K562 (cell line): ENCODE measurements at regions not wholly inside any gene's neighbourhood (a gene's known extent, or its start where the extent isn't known, plus 50 kb on each side); places are given as distances from the start of the nearest gene placed in this dataset.

Source experiments
- ATAC-seq: fragments of 200-7000 bp; cut with Tn5 transposase; 3 replicates; pipeline ENCODE4 v1.9.1; 2020; ENCODE audit warnings: moderate library complexity
- BruUV-seq: library from RNA; stranded (reverse); fragments of 400-500 nt; replicated peaks from 2 replicates; lab custom pipeline; 2021; lab: Mats Ljungman, UMichigan
- CTCF ChIA-PET: fragments of 300-600 bp; formaldehyde crosslinking; extraction: SDS; loops from one replicate; lab custom pipeline; 2021; ENCODE audit warnings: low intra/inter-chr PET ratio; lab: Yijun Ruan, JAX
- POLR2A ChIA-PET: fragments of 300-600, 350-650 bp; sonication (Branson Sonifier 250); formaldehyde crosslinking; extraction: SDS; loops from one replicate; lab custom pipeline; 2021; ENCODE audit warnings: antibody characterized with exemption, inconsistent platforms; lab: Yijun Ruan, JAX
- DNase-seq, 4 experiments: peaks; one replicate each; pipeline versions ENCODE4 v3.0.0 to v3.0.0-alpha.2; 2011 to 2018; ENCODE audit warnings: low spot score in 3 of 4, mixed read lengths in 3 of 4; ENCODE audit errors: extremely low read depth in 1 of 4
- FAIRE-seq: peaks from 2 replicates; lab custom pipeline; 2011; peaks lifted over from hg19 to GRCh38; lab: Jason Lieb, UNC
- H2AFZ ChIP-seq: 2 replicates; pipeline ENCODE4 v1.6.0; 2011; ENCODE audit warnings: low read depth, low read length, control low read depth, inconsistent platforms
- H3K27ac ChIP-seq: fragments of 200-600 bp; 3 replicates; pipeline ENCODE4 v1.8.0; 2011; ENCODE audit warnings: low read depth, mild to moderate bottlenecking, control low read depth, inconsistent platforms, low read length, moderate library complexity, mixed read lengths; ENCODE audit errors: extremely low read depth
- H3K27me3 ChIP-seq, 2 experiments: fragments of 300-600 bp in 1 of 2; 2 replicates in 1 of 2; 3 replicates in 1 of 2; pipeline versions ENCODE4 v1.6.0 to v1.8.0; 2011; ENCODE audit warnings: inconsistent platforms in 2 of 2, low read length in 2 of 2, mild to moderate bottlenecking in 1 of 2, mixed read lengths in 1 of 2, moderate library complexity in 1 of 2; ENCODE audit not compliant: control insufficient read depth in 2 of 2, insufficient read depth in 2 of 2
- H3K36me3 ChIP-seq: fragments of 300-600 bp; 3 replicates; pipeline ENCODE4 v1.8.0; 2011; ENCODE audit warnings: mild to moderate bottlenecking, low read length, inconsistent platforms; ENCODE audit not compliant: control insufficient read depth, insufficient read depth
- H3K4me1 ChIP-seq, 2 experiments: fragments of 200-600 bp in 1 of 2; replicated peaks in 1 of 2; 2 replicates in 1 of 2; 3 replicates in 1 of 2; pipeline versions ENCODE4 v1.5.1 to v1.8.0; 2011; ENCODE audit warnings: inconsistent platforms in 2 of 2, low read length in 2 of 2, mild to moderate bottlenecking in 1 of 2, mixed read lengths in 1 of 2, moderate library complexity in 1 of 2; ENCODE audit not compliant: control insufficient read depth in 2 of 2, insufficient read depth in 2 of 2
- H3K4me2 ChIP-seq: 2 replicates; pipeline ENCODE4 v1.6.1; 2011; ENCODE audit warnings: low read length, control low read depth, inconsistent platforms, mixed read lengths; ENCODE audit not compliant: insufficient read depth
- H3K4me3 ChIP-seq: fragments of 200-600 bp; sonication (generic), shearing (Covaris generic); 2 replicates; pipeline ENCODE4 v1.5.1; 2016; ENCODE audit warnings: control low read depth, inconsistent platforms
- H3K79me2 ChIP-seq: fragments of 200-600 bp; 3 replicates; pipeline ENCODE4 v1.8.0; 2011; ENCODE audit warnings: low read length, inconsistent platforms; ENCODE audit not compliant: control insufficient read depth, insufficient read depth
- H3K9ac ChIP-seq, 2 experiments: 2 replicates each; pipeline versions ENCODE4 v1.6.0 to v1.6.1; 2011; ENCODE audit warnings: low read depth in 2 of 2, low read length in 2 of 2, control low read depth in 1 of 2, inconsistent platforms in 1 of 2, mild to moderate bottlenecking in 1 of 2, mixed read lengths in 1 of 2; ENCODE audit not compliant: insufficient read depth in 1 of 2
- H3K9me1 ChIP-seq: one replicate; pipeline ENCODE4 v1.6.0; 2011; ENCODE audit warnings: inconsistent platforms, mild to moderate bottlenecking, low read length, moderate library complexity; ENCODE audit not compliant: control insufficient read depth, insufficient read depth
- H3K9me3 ChIP-seq: replicated peaks from 2 replicates; pipeline ENCODE4 v1.5.1; 2011; ENCODE audit warnings: low read depth, low read length, inconsistent platforms; ENCODE audit not compliant: control insufficient read depth, insufficient read depth
- H4K20me1 ChIP-seq: replicated peaks from 2 replicates; pipeline ENCODE4 v1.6.1; 2011; ENCODE audit warnings: low read length, inconsistent platforms, mixed read lengths; ENCODE audit not compliant: control insufficient read depth, insufficient read depth
- GMEB1 ChIP-seq: fragments of 250-450 bp; sonication (Bioruptor Pico); IDR thresholded peaks from 2 replicates; pipeline ENCODE4 v1.4.0; 2020; ENCODE audit warnings: mild to moderate bottlenecking
- KAT7 ChIP-seq: sonication (generic); formaldehyde crosslinking; IDR thresholded peaks from 2 replicates; pipeline ENCODE4 v1.8.0; 2022; ENCODE audit warnings: missing genetic modification reagents, mild to moderate bottlenecking, borderline replicate concordance
- NR4A1 ChIP-seq, 2 experiments: fragments of 250-450 bp in 1 of 2; fragments of 450-650 bp in 1 of 2; sonication (Bioruptor Pico) in 1 of 2; IDR thresholded peaks; 2 replicates each; pipeline versions ENCODE4 v1.4.0 to v1.6.1; 2016 to 2020; ENCODE audit warnings: mild to moderate bottlenecking in 2 of 2, missing compliant biosample characterization in 1 of 2, missing genetic modification characterization in 1 of 2, moderate library complexity in 1 of 2
- PURB ChIP-seq: sonication (generic); formaldehyde crosslinking; IDR thresholded peaks from 2 replicates; pipeline ENCODE4 v1.9.0; 2021; ENCODE audit warnings: low read depth, mild to moderate bottlenecking, missing genetic modification reagents
- RAD21 ChIP-seq, 2 experiments: fragments of 250-450 bp in 1 of 2; fragments of 450-650 bp in 1 of 2; sonication (Bioruptor Pico) in 1 of 2; formaldehyde crosslinking in 1 of 2; IDR thresholded peaks in 1 of 2; conservative IDR thresholded peaks in 1 of 2; 2 replicates each; pipeline versions ENCODE4 v1.4.0 to v1.8.0; 2020 to 2022; ENCODE audit warnings: mild to moderate bottlenecking in 2 of 2, moderate library complexity in 1 of 2
- SNIP1 ChIP-seq: fragments of 450-650 bp; IDR thresholded peaks from 2 replicates; pipeline ENCODE4 v1.7.1; 2017; ENCODE audit warnings: low read depth, mild to moderate bottlenecking
- SP1 ChIP-seq: sonication (generic); formaldehyde crosslinking; IDR thresholded peaks from 2 replicates; pipeline ENCODE4 v1.8.1; 2022; ENCODE audit warnings: mild to moderate bottlenecking, missing genetic modification reagents
- TRIM28 ChIP-seq: fragments of 450-650 bp; IDR thresholded peaks from 2 replicates; pipeline ENCODE4 v1.6.1; 2017
- ZNF12 ChIP-seq: sonication (generic); formaldehyde crosslinking; IDR thresholded peaks from 2 replicates; pipeline ENCODE4 v1.4.0; 2020; ENCODE audit warnings: mild to moderate bottlenecking, missing genetic modification reagents
- WGBS: fragments of 100-300 bp; shearing (Covaris generic); methylation state at CpG from one replicate; pipeline ENCODE4 v1.1.6; 2016; ENCODE audit warnings: low coverage, mixed read lengths; ENCODE audit not compliant: insufficient coverage; ENCODE audit errors: missing lambda C conversion rate; 5-methylcytosine and 5-hydroxymethylcytosine counted together
- in situ Hi-C: fragments of 300-500 bp; cut with MboI; formaldehyde crosslinking; loops from 4 replicates; pipeline ENCODE4 v1.15.0; 2018; ENCODE audit warnings: inconsistent platforms, mixed read lengths
- intact Hi-C: fragments of 100-400 bp; cut with micrococcal nuclease; formaldehyde crosslinking; loops from 2 replicates; pipeline ENCODE4 v1.14.2; 2022

- intact Hi-C loops = no loop called here
- CTCF ChIA-PET = no interaction called here
- BruUV-seq = no TSS peak
Measured at GRCh38 chr16:74092336-74092735, 204.3 kb upstream of the PSMD7 start.

More at GRCh38 chr16:74092336-74092735, 204.3 kb upstream of the PSMD7 start:
- H3K27me3 ChIP-seq = no peaks in the 10 kb centered on the region
- FAIRE-seq = no peak
- POLR2A ChIA-PET = interaction anchor here (0.7 to 1.1 kb wide), 4 partner anchors 16 to 139 kb away, joined by 3 to 4 read pairs (median 4); no protein-coding TSS in a partner anchor
- no peaks in the 10 kb centered on the region for H3K9me1 ChIP-seq
- no peak overlapping the region for H3K4me2 ChIP-seq
- no peak overlapping the region for H3K9ac ChIP-seq
- H3K79me2 ChIP-seq = no peaks in the 10 kb centered on the region
- no peak for DNase-seq
- no peaks in the 10 kb centered on the region for H4K20me1 ChIP-seq
- in situ Hi-C loops = no loop called here
- ATAC-seq = no peak
- H3K36me3 ChIP-seq = no peaks in the 10 kb centered on the region
- H3K27ac ChIP-seq = no peak overlapping the region
- no peak overlapping the region for H2AFZ ChIP-seq
- WGBS = 1% methylated on average over 4 of the region's 4 CpGs
- TF ChIP-seq ZNF12 (CRISPR knock-in tag) (no peak), SP1 (CRISPR knock-in tag) (no peak), NR4A1 (CRISPR knock-in tag; IDR thresholded peaks at IDR 0.05) (no peak), NR4A1 (tag; IDR thresholded peaks at IDR 0.05) (no peak), KAT7 (CRISPR knock-in tag) (no peak), GMEB1 (CRISPR knock-in tag) (no peak), SNIP1 (no peak), PURB (CRISPR knock-in tag) (no peak), TRIM28 (no peak), RAD21 (CRISPR knock-in tag; conservative IDR thresholded peaks at IDR 0.05 in 1 of 2, IDR thresholded peaks at IDR 0.05 in 1 of 2) (no peak)
- TF ChIP-seq, all 486 proteins: peak for 0
- H3K4me1 ChIP-seq = no peaks in the 10 kb centered on the region
- H3K9me3 ChIP-seq = no peaks in the 10 kb centered on the region
- no peak overlapping the region for H3K4me3 ChIP-seq
